ENCODE measurements at regions not wholly inside any gene's neighbourhood (a gene's known extent, or its start where the extent isn't known, plus 50 kb on each side); places are given as distances from the start of the nearest gene placed in this dataset.

- DNase-seq, result no peak
Measured at GRCh38 chr11:88404932-88405710, 67.6 kb upstream of the CTSC start.

DNA sequence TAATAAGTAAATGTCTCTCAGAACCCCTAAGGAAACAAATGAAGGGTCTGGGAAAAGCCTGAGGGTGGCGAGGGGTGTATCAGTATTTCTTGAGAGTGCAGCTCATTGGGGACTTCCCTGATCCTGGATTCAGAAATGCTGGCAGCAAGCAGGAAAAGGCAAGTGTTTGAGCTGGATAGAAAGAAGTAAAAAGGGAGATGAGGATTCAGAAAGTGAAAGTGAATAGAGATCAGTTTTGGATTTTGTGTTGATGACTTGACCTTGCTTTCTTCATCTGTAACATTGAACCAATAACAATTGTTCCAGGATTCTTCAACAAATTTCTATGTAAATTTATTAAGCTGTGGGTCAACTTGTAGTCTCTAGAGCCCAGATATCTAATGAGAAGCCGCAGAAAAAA lies 66.9 kb upstream of the CTSC start:
- DNase-seq, result no peak

DNA sequence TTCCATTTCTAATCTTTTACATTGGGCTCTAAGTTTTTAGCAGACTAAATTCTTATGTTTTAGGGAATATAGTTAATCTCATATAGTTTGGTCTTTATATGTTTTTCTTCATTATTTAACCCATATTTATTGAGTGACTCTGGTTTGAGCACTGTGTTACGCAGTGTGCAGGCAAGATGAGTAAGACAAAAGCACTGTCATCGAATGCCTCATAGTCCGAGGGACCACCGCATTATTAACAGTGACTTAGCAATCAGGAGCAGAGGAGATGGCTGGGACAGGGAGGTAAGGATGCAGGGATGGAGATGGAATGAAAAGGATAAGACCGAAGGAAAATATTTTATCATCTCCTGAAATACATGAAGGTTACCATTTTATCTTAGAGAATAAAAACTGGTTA lies 65.2 kb upstream of the CTSC start:
- no peak for DNase-seq

DNA sequence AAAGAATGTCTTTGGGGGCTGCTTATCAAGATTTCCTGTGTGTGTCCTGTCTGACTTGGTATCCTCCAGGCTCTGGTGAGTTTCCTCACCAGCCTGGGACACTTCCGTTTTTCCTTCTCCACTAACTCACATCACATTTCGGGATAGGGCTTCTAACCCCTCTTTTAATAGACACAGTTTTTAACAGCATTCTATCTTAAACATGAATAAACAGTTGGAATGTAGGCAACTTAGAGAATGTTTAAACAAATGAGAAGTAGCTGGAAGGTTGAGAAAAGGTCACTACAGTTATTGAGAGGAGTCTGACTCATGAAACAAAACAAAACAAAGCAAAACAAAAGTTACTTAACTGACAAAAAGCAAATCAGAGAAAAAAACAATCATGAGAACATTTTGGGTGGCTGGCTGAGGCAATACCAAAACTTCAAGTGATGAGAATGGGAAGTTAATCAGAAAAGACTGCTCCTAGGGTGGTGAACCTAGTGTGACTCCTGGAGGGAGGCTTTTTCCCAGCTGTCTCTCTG lies 64.7 kb upstream of the CTSC start:
- DNase-seq, result no peak

DNA sequence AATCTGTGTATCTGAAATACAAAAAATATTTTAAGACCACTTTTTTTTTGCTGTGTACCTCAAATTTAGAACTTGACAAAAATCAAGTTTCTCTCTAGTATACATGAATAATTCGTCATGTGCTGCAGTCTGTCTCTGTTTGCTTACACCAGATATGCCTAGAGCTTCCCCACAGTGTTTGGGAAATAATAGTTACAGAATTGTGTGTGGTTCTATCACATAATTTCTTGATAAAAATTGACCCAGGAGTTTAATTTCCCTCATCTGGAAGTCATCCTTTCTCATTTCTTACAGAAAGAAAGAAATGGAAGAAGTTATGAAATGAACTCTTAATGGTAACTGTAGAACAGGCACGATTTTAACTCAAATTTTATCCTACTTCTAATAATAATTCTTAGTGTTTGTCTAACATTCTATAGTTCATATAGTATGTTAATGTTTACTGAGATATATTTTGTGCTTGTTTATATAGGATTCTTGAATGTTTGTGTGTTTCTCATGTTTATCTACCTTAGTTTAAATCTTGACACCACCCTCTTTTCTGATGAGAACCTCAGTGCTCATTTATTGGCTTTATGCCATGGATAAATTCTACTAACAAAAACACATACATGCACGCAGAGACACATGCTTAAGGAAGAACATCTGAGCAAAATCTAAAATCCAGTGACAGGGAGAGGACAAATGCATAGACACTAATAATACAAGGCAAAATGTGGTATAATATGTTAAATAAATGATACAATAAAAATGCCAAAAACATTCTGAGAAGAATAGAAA lies 61.4 kb upstream of the CTSC start:
- DNase-seq, result no peak

DNA sequence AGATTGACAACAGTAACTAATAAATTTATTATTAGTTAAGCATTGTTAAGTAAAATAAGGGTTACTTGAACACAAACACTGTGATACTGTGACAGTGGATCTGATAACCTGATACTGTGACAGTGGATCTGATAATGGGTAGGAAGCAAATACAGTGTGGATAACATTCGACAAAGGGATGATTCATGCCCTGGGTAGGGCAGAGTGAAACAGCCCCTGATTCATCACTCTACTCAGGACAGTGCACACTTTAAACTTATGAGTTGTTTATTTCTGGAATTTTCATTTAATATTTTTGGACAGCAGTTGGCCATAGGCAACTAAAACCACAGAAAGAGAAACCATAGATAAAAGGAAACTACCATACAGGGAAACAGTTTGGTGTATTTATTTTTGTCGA lies 60.8 kb upstream of the CTSC start:
- DNase-seq, result no peak

DNA sequence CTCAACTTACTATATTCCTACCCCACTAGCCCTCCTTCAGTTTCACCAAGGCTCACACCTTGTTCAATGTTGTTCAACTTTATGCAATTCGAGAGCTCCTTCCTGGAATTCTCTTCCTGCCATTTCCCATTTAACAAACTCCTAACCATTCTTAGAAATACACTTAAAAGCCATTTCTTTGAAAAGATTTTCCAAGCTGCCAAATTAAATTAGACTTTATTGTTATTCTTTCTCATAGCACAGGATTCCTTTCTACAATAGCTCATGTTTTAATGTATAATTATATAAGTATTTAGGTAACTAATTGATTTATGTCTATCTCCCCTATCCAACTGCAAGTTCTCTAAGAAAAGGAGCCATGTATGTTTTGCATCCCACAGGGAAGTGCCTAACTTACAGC lies 52.7 kb upstream of the CTSC start:
- DNase-seq, result no peak

- DNase-seq, result no peak
Measured at GRCh38 chr11:88387957-88388356, 50.4 kb upstream of the CTSC start.

Measured in nucleus accumbens (tissue), 56 donors.